LNCaP clone FGC (cell line): ENCODE measurements at regions not wholly inside any gene's neighbourhood (a gene's known extent, or its start where the extent isn't known, plus 50 kb on each side); places are given as distances from the start of the nearest gene placed in this dataset.

Experiments
- DNase-seq: peaks from one replicate; pipeline ENCODE4 v3.0.0-alpha.2; 2011; ENCODE audit warnings: low read depth
- H3K4me3 ChIP-seq: 2 replicates; pipeline ENCODE4 v1.5.1; 2011; ENCODE audit warnings: mild to moderate bottlenecking, low read depth, low read length, control low read depth
- CTCF ChIP-seq: IDR thresholded peaks from 2 replicates; pipeline ENCODE4 v1.5.1; 2012; ENCODE audit warnings: mild to moderate bottlenecking; ENCODE audit not compliant: control insufficient read depth, insufficient read depth; ENCODE audit errors: extremely low read depth

GRCh38 chr10:121362026-121362425 is 236.2 kb downstream of the FGFR2 start:
- peak; percentile 31 for DNase-seq
- H3K4me3 ChIP-seq: no peak overlapping the region
- no peak for TF ChIP-seq CTCF

- no peak for DNase-seq
- no peak overlapping the region for H3K4me3 ChIP-seq
- TF ChIP-seq CTCF: no peak
Measured at GRCh38 chr10:121365566-121365965, 232.7 kb downstream of the FGFR2 start.

- no peak for DNase-seq
- TF ChIP-seq CTCF: no peak
- H3K4me3 ChIP-seq: no peak overlapping the region
Measured at GRCh38 chr10:121368347-121369025, 229.8 kb downstream of the FGFR2 start.

- no peak for TF ChIP-seq CTCF
- DNase-seq: no peak
- no peak overlapping the region for H3K4me3 ChIP-seq
Measured at GRCh38 chr10:121369616-121370015, 228.6 kb downstream of the FGFR2 start.

GRCh38 chr10:121371836-121372235 is 226.4 kb downstream of the FGFR2 start:
- no peak overlapping the region for H3K4me3 ChIP-seq
- TF ChIP-seq CTCF: no peak
- DNase-seq: no peak

GRCh38 chr10:121373411-121373810 is 224.8 kb downstream of the FGFR2 start:
- DNase-seq: no peak
- H3K4me3 ChIP-seq: no peak overlapping the region
- TF ChIP-seq CTCF: no peak

- TF ChIP-seq CTCF: no peak
- DNase-seq: no peak
- no peak overlapping the region for H3K4me3 ChIP-seq
Measured at GRCh38 chr10:121374121-121374520, 224.1 kb downstream of the FGFR2 start.
